Uterus (tissue), 2 donors: ENCODE measurements at regions not wholly inside any gene's neighbourhood (a gene's known extent, or its start where the extent isn't known, plus 50 kb on each side); places are given as distances from the start of the nearest gene placed in this dataset.

Experiments used
- POLR2A ChIP-seq, 2 donors: fragments of 450-650 bp; IDR thresholded peaks; one replicate each; pipeline ENCODE4 v1.6.1; 2016; ENCODE audit warnings: antibody characterized with exemption in 2 of 2, mild to moderate bottlenecking in 1 of 2, moderate library complexity in 1 of 2
- TF ChIP-seq, protein P1 (sequence below), 4 experiments: fragments of 200-600 bp in 2 of 4; fragments of 450-650 bp in 2 of 4; sonication (generic) in 2 of 4; IDR thresholded peaks; one replicate each; pipeline ENCODE4 v1.5.1; 2016 to 2019; ENCODE audit warnings: antibody characterized with exemption in 4 of 4, mild to moderate bottlenecking in 2 of 4, moderate library complexity in 1 of 4

- TF ChIP-seq, protein P1, sequence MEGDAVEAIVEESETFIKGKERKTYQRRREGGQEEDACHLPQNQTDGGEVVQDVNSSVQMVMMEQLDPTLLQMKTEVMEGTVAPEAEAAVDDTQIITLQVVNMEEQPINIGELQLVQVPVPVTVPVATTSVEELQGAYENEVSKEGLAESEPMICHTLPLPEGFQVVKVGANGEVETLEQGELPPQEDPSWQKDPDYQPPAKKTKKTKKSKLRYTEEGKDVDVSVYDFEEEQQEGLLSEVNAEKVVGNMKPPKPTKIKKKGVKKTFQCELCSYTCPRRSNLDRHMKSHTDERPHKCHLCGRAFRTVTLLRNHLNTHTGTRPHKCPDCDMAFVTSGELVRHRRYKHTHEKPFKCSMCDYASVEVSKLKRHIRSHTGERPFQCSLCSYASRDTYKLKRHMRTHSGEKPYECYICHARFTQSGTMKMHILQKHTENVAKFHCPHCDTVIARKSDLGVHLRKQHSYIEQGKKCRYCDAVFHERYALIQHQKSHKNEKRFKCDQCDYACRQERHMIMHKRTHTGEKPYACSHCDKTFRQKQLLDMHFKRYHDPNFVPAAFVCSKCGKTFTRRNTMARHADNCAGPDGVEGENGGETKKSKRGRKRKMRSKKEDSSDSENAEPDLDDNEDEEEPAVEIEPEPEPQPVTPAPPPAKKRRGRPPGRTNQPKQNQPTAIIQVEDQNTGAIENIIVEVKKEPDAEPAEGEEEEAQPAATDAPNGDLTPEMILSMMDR (IDR thresholded peaks at IDR 0.05): no peak
- TF ChIP-seq POLR2A (IDR thresholded peaks at IDR 0.05): no peak
Measured at GRCh38 chr5:2214910-2215590, 332.3 kb upstream of the IRX4 start.
